GM18511 (cell line): ENCODE measurements at regions not wholly inside any gene's neighbourhood (a gene's known extent, or its start where the extent isn't known, plus 50 kb on each side); places are given as distances from the start of the nearest gene placed in this dataset.
"Not testable (repeated sequence)": the region's sequence is repeated elsewhere in the genome, so short reads cannot be mapped to it uniquely, and the experiment has no call there.

ENCODE experiments used
- ATAC-seq: cut with Tn5 transposase; IDR thresholded peaks from one replicate; pipeline ENCODE4 v1.9.1; 2021; ENCODE audit warnings: mild to moderate bottlenecking, moderate library complexity; ENCODE audit not compliant: unreplicated experiment

DNA sequence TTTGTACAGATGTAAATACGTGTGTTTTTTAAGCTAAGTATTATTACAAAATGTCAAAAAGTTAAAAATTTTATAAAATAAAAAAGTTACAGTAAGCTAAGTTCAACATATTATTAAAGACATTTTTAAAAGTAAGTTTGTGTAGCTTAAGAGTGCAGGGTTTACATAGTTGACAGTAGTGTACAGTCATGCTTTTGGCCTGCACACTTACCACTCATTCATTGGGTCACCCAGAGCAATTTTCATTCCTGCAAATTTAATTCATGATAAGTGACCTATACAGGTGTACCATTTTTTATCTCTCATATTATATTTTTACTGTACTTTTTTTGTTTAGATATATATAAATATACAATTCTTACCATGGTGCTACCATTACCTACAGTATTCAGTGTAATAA lies 769.9 kb upstream of the SLITRK6 start:
- ATAC-seq = no peak

DNA sequence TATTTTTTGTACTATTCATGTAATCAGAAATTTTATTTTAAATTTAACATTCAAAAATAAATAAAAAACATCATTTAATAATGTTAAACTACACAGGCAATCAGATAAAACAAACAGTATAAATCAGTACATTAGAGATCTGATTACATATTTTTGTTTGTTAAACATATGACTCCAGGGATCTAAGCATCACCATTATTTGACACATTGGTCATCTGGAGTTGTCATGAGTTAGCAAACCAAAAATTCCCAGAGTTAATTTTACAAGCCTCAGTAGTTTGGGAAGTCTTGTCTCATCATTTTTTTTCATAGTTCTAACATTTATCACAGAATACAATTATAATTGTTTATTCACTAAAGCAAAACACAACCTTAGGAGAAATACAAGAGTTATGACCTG lies 770.8 kb upstream of the SLITRK6 start:
- ATAC-seq = no peak

DNA sequence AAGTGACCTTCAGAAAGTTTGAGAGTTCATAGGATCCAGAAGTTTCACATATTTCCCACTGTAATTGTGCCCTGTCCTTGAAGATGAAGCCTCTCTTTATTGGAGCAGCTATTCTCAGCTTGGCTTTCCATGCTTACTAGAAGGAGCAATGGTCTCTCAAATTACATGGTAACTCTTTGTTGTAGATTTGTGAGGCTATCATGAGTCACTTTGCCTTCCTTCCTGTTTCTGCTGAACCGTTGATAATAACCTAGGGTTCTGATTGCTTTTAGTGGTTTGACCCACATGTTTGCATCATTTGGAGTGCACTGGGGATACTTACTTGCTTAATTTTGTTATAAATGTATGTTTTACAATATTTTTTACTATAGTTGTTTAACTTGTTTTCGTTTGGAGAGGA lies 772.9 kb upstream of the SLITRK6 start:
- ATAC-seq = no peak

DNA sequence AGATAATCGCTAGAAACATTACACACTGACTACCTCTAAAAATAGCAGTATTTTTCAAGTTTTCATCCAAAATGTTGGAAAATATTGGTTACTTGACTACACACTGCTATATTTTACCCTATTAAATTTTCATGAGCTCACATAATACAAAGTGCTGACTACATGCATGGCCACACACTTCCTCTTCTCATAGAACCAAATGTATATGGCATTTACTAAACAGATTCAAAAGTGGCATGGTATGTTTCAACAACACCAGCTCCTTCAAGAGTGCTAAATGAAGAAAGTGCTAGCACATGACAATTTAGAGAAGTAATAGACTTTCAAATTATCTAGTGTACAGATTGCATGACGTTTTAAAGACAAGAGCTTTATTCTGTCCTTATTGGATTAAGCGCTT lies 780.4 kb upstream of the SLITRK6 start:
- ATAC-seq = no peak

DNA sequence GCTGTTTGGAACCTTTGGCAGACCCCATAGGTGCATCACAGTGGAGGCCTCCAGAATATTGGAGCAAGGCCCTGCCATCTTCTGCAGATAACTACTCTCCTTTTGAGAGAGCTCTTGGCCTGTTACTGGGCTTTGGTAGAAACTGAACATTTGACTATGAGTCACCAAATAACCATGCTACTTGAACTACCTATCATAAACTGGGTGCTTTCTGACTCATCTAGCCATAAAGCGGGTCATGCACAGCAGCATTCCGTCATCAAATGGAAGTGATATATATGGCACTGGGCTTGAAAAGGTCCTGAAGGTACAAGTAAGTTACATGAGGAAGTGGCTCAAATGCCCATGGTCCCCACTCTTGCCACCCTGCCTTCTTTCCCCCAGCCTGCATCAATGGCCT lies 782.5 kb upstream of the SLITRK6 start:
- ATAC-seq = no peak

DNA sequence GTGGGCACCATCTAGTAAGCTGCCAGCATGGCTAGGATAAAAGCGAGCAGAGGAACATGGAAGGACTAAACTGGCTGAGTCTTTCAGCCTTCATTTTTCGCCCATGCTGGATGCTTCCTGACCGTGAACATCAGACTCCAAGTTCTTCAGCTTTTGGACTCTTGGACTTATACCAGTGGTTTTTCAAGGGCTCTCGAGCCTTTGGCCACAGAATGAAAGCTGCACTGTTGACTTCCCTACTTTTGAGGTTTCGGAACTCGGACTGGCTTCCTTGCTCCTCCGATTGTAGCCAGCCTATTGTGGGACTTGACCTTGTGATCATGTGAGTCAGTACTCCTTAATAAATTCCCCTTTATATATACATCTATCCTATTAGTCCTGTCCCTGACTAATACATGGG lies 785.1 kb upstream of the SLITRK6 start:
- ATAC-seq = no peak

DNA sequence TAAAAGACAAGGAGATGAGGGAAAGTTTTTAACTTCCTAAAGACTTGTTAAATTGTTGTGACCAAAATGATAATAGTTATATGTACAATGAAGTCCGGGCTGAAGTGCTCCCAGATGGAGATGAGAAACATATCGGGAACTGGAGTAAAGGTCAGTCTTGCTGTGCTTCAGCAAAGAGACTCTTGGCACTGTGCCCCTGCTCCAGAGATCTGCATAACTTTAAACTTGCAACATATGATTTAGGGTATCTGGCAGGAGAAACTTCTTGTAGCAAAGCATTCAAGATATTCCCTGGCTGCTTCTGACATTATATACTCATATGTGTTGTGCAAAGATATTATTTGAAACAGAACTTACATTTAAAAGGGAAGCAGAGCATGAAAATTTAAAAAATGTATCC lies 786.6 kb upstream of the SLITRK6 start:
- no peak for ATAC-seq

DNA sequence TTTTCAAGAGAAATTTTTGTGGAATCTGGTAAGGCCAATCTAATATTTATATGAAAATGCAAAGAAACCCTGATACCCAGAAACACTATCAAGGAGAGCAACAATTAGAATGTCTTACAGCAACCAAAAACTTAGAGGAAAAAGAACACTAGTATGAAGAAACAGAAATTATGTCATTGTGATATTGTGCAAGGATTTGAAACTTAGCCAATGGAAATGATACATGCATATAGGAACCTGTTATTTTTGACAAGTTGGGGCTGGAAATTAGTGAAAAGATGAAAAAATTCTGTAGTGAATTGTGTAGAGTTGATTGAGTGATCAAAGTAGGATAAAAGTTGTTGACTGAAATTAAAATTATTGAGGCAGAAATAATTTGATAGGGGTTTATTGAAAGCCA lies 792.6 kb upstream of the SLITRK6 start:
- no peak for ATAC-seq

DNA sequence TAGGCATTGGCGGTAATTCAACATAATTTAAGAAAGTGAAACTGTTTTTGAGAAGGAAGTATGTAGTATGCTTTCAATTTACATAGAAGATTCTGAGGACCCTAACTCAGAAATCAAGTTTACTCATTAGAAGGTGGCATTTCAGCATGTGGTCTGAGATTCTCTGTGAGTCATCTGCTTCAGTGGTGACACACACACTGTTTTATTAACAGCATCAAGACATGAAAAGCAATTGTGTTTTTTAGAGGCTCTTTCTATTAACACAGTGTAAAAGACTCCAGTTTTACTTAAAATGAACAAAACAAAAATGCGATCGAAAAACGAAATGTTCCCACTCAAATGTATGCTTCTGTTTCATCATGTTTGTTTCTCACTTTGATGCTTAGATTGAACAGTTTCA lies 802.1 kb upstream of the SLITRK6 start:
- no peak for ATAC-seq

DNA sequence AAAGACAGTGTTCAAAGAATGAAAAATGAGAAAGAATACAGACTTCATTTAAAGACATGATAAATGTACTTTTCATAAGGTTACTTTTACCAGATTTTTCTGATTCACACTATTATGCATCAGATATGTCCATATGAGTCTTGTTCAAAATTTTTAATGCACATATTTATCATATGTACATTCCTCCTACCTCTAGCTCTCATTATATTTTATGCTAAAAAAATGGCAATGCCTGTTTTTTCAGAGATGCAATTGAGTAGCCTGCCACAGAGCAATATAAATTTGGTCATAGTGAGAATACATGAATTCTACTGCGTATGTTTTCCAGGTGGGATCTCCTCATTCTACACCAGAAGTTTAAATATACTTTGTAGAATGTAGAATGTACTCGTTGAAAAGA lies 807.0 kb upstream of the SLITRK6 start:
- no peak for ATAC-seq

DNA sequence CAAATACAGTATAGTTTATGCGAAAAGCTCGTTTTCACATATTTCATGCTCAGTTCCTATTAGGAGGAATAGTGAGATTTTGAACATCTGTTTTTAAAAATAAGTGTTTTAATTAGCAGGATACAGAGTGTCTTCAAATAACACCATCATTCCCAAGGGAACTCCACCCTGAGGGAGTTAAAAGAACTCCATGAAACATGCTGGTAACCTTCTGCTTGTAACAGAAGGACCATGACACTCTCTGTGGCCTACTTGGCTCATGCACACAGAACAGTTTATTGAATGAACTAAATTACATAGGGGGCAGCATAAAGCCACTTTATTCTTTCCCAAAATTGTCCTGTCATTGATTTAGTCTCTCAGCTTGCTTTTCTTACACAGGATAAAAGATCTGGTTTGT lies 809.5 kb upstream of the SLITRK6 start:
- no peak for ATAC-seq

DNA sequence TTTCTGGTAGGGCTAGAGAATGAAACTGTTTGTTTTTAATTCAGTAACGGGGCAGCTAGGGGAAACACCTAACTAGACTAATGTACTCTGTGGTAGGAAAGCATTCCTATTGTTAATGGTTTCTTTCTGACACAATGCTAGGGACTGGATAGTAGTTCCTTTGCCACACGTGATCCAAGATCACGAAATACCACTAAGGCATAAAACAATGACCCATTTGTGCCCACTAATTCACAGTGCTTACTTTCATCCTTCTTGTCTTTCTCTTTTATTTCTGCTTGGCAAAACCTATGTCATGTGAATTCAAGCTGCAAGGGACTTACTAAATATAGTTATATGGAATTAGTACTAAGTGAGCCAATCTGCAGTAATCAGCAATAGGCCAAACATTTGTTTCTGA lies 834.1 kb upstream of the SLITRK6 start:
- no peak for ATAC-seq

DNA sequence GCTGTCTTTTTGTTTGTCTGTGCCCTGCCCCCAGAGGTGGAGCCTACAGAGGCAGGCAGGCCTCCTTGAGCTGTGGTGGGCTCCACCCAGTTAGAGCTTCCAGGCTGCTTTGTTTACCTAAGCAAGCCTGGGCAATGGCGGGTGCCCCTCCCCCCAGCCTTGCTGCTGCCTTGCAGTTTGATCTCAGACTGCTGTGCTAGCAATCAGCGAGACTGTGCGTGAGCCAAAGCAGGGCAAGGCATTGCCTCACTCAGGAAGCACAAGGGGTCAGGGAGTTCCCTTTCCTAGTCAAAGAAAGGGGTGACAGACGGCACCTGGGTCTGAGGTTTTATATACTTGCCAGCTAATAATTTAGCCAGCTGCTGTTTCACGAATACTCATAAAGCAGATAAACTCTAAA lies 852.0 kb upstream of the SLITRK6 start:
- ATAC-seq = not testable (repeated sequence)

DNA sequence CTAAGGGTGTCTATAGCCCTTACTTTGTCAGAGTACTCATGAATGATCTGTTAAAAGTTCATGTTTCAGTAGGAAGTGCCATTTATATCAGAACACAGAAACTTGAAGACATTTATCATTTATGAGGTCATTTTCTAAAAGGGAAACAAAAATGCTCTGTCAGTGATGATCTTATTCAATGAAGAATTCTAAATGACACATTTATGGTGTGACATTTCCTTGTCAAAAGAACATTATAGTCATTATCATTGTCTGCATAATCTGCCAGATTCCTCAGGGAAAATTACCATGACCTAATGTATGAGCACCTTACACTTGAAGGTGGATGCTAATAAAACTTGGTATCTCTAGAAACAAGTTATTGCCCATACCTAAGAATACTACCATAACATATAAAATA lies 853.8 kb upstream of the SLITRK6 start:
- no peak for ATAC-seq

DNA sequence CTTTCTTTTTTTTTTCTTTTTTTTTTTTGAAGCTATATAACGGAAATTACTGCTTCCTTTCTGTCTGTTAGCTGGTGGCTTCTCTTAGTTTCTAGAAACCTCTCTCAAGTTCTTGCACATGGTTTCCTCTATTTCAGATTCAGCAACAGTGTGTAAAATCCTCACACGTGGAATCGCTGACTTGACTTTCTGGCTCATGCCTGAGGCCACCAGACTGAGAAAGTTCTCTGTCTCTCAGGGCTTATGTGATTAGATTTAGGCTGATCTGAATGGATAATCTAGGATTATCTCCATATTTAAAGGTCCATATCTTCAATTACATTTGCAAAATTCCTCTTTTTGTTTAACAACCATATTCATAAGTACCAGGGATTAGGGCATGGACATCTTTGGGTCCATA lies 856.3 kb upstream of the SLITRK6 start:
- no peak for ATAC-seq

DNA sequence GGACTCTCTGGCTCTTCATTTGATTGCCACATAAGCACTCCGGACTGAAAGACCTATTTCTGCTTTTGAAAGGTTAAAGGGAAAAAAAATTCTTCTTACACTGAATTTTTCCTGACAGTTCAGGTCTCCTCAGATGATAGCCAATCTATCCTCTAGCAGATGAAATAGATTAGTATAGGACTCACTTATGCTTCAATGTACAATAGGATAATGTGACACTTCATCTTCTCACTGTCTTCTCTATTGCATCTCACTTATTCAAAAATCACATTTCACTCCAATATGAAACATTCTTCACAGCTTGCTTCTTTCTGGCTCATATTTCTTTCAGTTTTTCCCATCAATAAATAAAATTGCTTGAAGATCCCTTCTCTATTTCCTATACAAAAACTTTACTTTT lies 860.9 kb upstream of the SLITRK6 start:
- ATAC-seq = no peak

DNA sequence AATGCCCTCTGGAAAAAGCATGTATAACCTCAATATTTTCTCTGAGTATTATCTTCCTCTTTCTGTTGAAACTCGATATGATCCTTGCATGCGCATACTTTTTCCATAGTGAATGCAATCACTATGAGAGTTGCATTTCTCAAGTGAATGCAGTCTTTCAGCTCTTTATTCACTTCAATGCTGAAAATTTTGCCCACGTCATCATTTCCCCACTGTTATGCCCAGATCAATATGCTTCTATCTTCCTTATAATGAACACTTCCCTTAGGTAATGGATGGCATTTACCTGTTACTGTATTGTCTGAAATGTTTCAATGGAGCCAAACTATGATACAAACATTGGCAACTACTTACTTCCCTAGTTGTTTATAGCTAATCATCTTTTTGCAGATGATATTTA lies 866.6 kb upstream of the SLITRK6 start:
- ATAC-seq = no peak

DNA sequence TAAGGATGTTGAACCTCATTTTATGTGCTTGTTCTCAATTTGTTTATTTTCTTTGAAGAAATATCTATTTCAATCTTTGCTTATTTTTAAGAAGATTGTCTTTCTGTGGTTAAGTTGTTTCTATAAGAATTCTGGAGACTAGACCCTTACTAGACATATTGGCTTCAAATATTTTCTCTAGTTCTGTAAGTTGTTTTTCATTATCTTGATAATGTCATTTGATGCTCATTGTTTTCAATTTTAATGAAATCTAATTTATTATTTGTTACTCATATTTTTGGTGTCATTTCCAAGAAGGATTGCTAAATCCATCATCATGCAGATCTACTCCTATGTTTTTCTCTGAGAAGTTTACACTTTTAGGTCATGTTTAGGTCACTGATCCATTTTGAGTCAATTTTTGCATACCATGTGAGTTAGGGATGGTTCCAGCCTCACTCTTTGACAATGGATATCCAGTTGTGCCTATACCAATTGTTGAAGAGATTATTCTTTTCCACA lies 874.8 kb upstream of the SLITRK6 start:
- ATAC-seq = no peak

DNA sequence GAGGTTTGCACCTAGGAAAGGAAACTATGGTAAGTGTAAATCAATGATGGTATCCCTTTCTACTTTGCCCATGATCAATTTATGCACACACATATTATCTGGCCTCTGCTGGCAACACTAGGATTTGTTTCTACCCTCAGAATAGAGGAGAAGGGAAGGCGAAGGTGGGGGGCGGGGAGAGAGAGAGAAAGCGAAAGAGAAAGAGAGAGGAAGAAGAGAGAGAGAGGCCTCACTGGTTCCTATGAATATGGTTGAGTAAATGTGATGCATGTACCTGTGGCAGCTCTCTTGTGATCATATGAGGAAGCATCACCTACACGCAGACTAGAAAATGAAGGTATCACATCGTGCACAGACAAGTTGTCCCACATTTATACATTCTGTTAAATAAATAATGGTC lies 882.0 kb upstream of the SLITRK6 start:
- no peak for ATAC-seq

DNA sequence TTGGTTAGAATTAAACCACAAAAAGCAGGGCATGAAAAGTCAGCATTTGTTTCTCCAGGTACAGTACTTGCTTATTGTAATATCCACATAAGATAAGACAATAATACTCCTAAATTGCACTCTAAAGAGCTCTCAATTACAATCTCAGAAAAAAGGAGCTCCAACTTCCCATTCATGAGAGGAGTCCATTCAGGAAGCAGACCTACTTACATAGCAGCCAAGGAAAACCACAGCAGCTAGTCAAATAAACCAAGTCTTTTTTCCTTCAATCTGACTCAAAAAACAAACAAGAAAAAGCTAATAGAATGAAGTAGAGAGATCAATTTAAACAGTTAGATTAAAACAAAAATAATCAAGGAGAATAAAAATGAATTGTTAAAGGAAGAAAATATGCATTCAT lies 885.2 kb upstream of the SLITRK6 start:
- no peak for ATAC-seq

DNA sequence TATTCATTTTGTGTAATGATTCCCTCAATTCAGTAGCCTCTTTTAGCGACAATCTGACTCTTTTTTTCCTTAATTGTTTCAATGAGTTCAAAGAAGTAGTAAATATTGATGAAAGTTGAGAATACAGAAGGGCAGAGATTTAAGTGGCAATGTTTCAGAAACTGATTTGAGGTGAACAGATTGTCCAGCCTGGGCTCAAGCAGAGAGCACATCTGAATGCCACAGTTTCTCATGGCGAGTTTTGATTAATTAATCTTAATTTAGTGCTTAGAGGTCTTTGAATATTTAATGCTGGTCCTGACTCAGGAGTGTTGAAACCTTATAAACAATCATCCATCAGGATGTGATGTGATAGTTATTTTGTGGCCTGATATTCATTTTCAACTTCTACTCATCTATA lies 890.7 kb upstream of the SLITRK6 start:
- ATAC-seq = no peak

DNA sequence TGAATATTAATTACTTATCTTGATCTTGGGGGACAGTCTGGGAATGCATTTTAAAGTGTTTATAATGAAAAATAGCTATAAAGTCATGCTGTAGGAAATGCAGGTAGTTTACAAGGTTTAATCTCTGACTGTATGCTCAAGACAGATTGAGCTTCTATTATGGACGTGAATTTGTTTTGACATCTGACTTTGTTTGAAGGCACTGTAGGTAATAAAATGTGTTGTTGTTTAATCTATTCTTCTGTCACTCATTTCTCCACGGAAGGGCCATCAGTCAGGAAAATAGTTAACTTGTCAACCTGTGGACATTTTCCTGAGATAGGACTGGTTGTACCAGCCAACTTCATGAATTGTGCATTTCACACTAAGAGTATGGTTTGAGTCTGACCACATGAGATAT lies 893.1 kb upstream of the SLITRK6 start:
- ATAC-seq = no peak

DNA sequence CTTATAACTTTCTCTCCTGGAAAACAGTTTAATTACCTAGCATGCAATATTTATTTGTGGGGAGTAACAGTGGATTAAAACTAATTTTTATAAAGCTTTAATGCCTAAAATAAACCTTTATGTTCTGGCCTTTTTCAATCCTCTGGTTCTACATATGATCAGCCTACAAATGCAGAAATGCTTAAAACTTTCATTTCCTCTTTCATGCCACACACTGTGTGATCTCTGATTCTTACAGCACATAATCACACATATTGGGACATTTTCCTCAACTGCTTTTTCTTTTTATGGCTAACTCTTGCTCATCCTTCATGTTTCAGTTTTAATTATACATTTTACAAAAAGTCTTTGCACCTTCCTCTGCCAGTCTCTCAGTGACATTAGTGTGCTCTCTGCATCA lies 910.8 kb upstream of the SLITRK6 start:
- no peak for ATAC-seq

DNA sequence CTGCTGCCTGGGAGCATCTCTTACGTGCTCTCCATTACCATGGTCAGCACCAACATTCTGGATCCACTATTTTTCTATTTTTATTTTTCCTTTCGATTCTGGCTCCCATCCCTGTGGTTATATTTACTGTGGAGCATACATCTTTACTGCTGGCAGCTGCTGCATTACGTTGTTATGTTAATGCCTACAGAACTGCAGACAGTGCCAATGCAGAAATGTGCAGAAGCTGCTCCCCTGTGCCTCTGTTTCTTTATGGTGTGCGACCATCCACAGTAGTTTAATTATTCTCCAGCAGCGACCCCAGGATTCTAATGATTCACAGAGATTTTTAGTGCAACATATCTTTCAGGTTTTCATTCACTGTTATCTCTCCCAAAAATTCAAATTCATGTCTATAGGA lies 911.7 kb upstream of the SLITRK6 start:
- no peak for ATAC-seq
